Body of pancreas (tissue), 4 donors: ENCODE measurements at regions not wholly inside any gene's neighbourhood (a gene's known extent, or its start where the extent isn't known, plus 50 kb on each side); places are given as distances from the start of the nearest gene placed in this dataset.

Source experiments
- CTCF ChIP-seq, 7 experiments: fragments of 450-650 bp in 4 of 7; fragments of 200-600 bp in 3 of 7; sonication (generic) in 3 of 7; IDR thresholded peaks; one replicate each; pipeline ENCODE4 v1.5.1; 2016 to 2019; ENCODE audit warnings: antibody characterized with exemption in 7 of 7
- POLR2A ChIP-seq, 3 donors: fragments of 450-650 bp; IDR thresholded peaks; one replicate each; pipeline ENCODE4 v1.6.1; 2016; ENCODE audit warnings: antibody characterized with exemption in 3 of 3, mild to moderate bottlenecking in 2 of 3

DNA sequence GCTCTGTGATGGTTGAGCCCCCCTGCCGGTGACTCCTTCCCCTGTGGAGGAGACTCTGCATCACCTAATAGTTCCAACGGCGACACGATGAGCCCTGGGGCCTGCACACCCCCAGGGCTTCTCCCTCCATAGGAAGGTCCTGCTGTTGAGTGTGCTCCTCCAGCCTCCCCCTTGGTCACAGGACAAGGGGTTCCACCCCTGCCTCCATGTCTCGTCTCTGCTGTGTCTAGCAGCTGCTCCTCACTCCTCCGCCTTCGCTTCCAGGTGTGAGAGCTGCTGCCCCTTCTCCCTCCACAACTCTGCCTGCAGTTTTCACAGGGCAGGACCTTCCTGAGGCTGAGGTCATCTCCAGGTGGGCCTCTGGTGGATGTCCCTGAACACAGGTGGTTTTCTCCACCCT is 1416.1 kb downstream of the TBC1D22A start:
- no peak for TF ChIP-seq CTCF (IDR thresholded peaks at IDR 0.05)
- TF ChIP-seq POLR2A (IDR thresholded peaks at IDR 0.05) = no peak
